H1 (cell line): ENCODE measurements at regions not wholly inside any gene's neighbourhood (a gene's known extent, or its start where the extent isn't known, plus 50 kb on each side); places are given as distances from the start of the nearest gene placed in this dataset.
"Not testable (repeated sequence)": the region's sequence is repeated elsewhere in the genome, so short reads cannot be mapped to it uniquely, and the experiment has no call there.

Source experiments
- CTCF ChIA-PET: fragments of 300-600 bp; sonication (Branson Sonifier 250); formaldehyde crosslinking; loops from one replicate; lab custom pipeline; 2021; ENCODE audit not compliant: partially characterized antibody; lab: Charles Lee
- POLR2A ChIA-PET: fragments of 300-600 bp; sonication (Branson Sonifier 250); formaldehyde crosslinking; loops from one replicate; lab custom pipeline; 2021; ENCODE audit warnings: inconsistent platforms; ENCODE audit not compliant: partially characterized antibody; lab: Charles Lee
- DNase-seq, 2 experiments: peaks; one replicate each; pipeline versions ENCODE4 v3.0.0 to v3.0.0-alpha.2; 2010 to 2022; ENCODE audit warnings: low spot score in 2 of 2, low read depth in 1 of 2, mixed read lengths in 1 of 2
- FAIRE-seq: peaks from 2 replicates; lab custom pipeline; 2011; peaks lifted over from hg19 to GRCh38; lab: Jason Lieb, UNC
- H2AFZ ChIP-seq: 2 replicates; pipeline ENCODE4 v1.8.1; 2012; ENCODE audit warnings: low read length, inconsistent platforms
- H2AK5ac ChIP-seq: 2 replicates; pipeline ENCODE4 v1.6.1; 2013; ENCODE audit warnings: low read depth, low read length
- H2BK120ac ChIP-seq: replicated peaks from 2 replicates; pipeline ENCODE3; 2013; ENCODE audit warnings: low read depth, low read length, inconsistent platforms
- H2BK12ac ChIP-seq: 2 replicates; pipeline ENCODE4 v1.6.1; 2013; ENCODE audit warnings: low read depth, low read length
- H2BK15ac ChIP-seq: 2 replicates; pipeline ENCODE4 v1.6.1; 2013; ENCODE audit warnings: low read length
- H2BK20ac ChIP-seq: 2 replicates; pipeline ENCODE4 v1.6.1; 2013; ENCODE audit warnings: low read length
- H2BK5ac ChIP-seq: 2 replicates; pipeline ENCODE4 v1.6.1; 2013; ENCODE audit warnings: low read depth, low read length
- H3K14ac ChIP-seq: 2 replicates; pipeline ENCODE4 v1.6.1; 2013; ENCODE audit warnings: inconsistent platforms; ENCODE audit not compliant: insufficient read length
- H3K18ac ChIP-seq: 2 replicates; pipeline ENCODE4 v1.6.1; 2013; ENCODE audit warnings: low read length; ENCODE audit errors: extremely low read depth
- H3K23ac ChIP-seq: 2 replicates; pipeline ENCODE4 v1.6.1; 2013; ENCODE audit warnings: inconsistent platforms; ENCODE audit not compliant: insufficient read length
- H3K23me2 ChIP-seq: 2 replicates; pipeline ENCODE4 v1.6.1; 2013; ENCODE audit warnings: low read depth, low read length
- H3K27ac ChIP-seq: 2 replicates; pipeline ENCODE4 v1.6.1; 2011; ENCODE audit warnings: low read depth, low read length, inconsistent platforms
- H3K27me3 ChIP-seq, 4 experiments: replicated peaks in 1 of 4; 1 replicate in 1 of 4; 2 replicates in 3 of 4; pipeline versions ENCODE4 v1.6.1 to v1.8.1; 2011 to 2013; ENCODE audit warnings: low read length in 3 of 4, mild to moderate bottlenecking in 3 of 4, inconsistent platforms in 2 of 4, mixed read lengths in 2 of 4, moderate library complexity in 1 of 4; ENCODE audit not compliant: control insufficient read depth in 3 of 4, insufficient read depth in 3 of 4; ENCODE audit errors: extremely low read depth in 1 of 4
- H3K36me3 ChIP-seq, 4 experiments: 2 replicates each; pipeline versions ENCODE4 v1.6.1 to v1.8.1; 2011 to 2013; ENCODE audit warnings: mild to moderate bottlenecking in 4 of 4, low read length in 3 of 4, moderate library complexity in 2 of 4, control low read depth in 1 of 4, inconsistent platforms in 1 of 4; ENCODE audit not compliant: insufficient read depth in 4 of 4, control insufficient read depth in 2 of 4
- H3K4ac ChIP-seq: replicated peaks from 2 replicates; pipeline ENCODE3; 2013; ENCODE audit warnings: low read length, low read depth, mixed read lengths, inconsistent platforms; ENCODE audit not compliant: insufficient read length
- H3K4me1 ChIP-seq, 4 experiments: replicated peaks in 1 of 4; 1 replicate in 1 of 4; 2 replicates in 3 of 4; pipeline versions ENCODE4 v1.6.1 to v1.8.1; 2011 to 2013; ENCODE audit warnings: low read length in 3 of 4, inconsistent platforms in 2 of 4, mixed read lengths in 1 of 4; ENCODE audit not compliant: insufficient read depth in 4 of 4, control insufficient read depth in 3 of 4
- H3K4me2 ChIP-seq, 2 experiments: 2 replicates each; pipeline versions ENCODE4 v1.6.1 to v1.8.1; 2011 to 2013; ENCODE audit warnings: low read depth in 2 of 2, low read length in 2 of 2, control low read depth in 1 of 2, inconsistent platforms in 1 of 2, mild to moderate bottlenecking in 1 of 2; ENCODE audit not compliant: insufficient read depth in 1 of 2
- H3K4me3 ChIP-seq, 4 experiments: fragments of 200-600, 300-600 bp in 1 of 4; sonication (generic), shearing (Covaris generic), sonication (Bioruptor Twin) in 1 of 4; 2 replicates each; pipeline versions ENCODE4 v1.5.1 to v1.8.1; 2011 to 2016; ENCODE audit warnings: low read length in 4 of 4, low read depth in 3 of 4, control low read depth in 2 of 4, inconsistent platforms in 2 of 4, mild to moderate bottlenecking in 2 of 4, mixed read lengths in 1 of 4, moderate library complexity in 1 of 4; ENCODE audit not compliant: insufficient read depth in 2 of 4; ENCODE audit errors: extremely low read depth in 1 of 4
- H3K56ac ChIP-seq: replicated peaks from 2 replicates; pipeline ENCODE3; 2013; ENCODE audit warnings: low read depth, mild to moderate bottlenecking, mixed read lengths, low read length, inconsistent platforms; ENCODE audit not compliant: insufficient read length
- H3K79me1 ChIP-seq: 2 replicates; pipeline ENCODE4 v1.6.1; 2013; ENCODE audit warnings: low read depth, low read length, control low read depth
- H3K79me2 ChIP-seq, 2 experiments: 2 replicates each; pipeline versions ENCODE4 v1.6.1 to v1.8.1; 2012 to 2013; ENCODE audit warnings: low read length in 2 of 2, mild to moderate bottlenecking in 2 of 2, inconsistent platforms in 1 of 2; ENCODE audit not compliant: insufficient read depth in 2 of 2, control insufficient read depth in 1 of 2
- H3K9ac ChIP-seq, 4 experiments: replicated peaks in 1 of 4; 1 replicate in 1 of 4; 2 replicates in 3 of 4; pipeline versions ENCODE4 v1.6.1 to v1.8.1; 2011 to 2013; ENCODE audit warnings: low read depth in 3 of 4, low read length in 3 of 4, control low read depth in 2 of 4, mild to moderate bottlenecking in 2 of 4, moderate library complexity in 2 of 4, inconsistent platforms in 1 of 4; ENCODE audit errors: extremely low read depth in 1 of 4
- H3K9me3 ChIP-seq, 2 experiments: 2 replicates each; pipeline versions ENCODE4 v1.6.1 to v1.8.1; 2012 to 2013; ENCODE audit warnings: mild to moderate bottlenecking in 2 of 2, moderate library complexity in 2 of 2, control low read depth in 1 of 2, inconsistent platforms in 1 of 2, low read depth in 1 of 2, low read length in 1 of 2, mixed read lengths in 1 of 2; ENCODE audit not compliant: insufficient read depth in 2 of 2
- H4K20me1 ChIP-seq, 2 experiments: replicated peaks in 1 of 2; 2 replicates each; pipeline versions ENCODE3 to v1.8.1; 2011 to 2013; ENCODE audit warnings: inconsistent platforms in 2 of 2, low read length in 2 of 2, mild to moderate bottlenecking in 1 of 2; ENCODE audit not compliant: insufficient read depth in 2 of 2, control insufficient read depth in 1 of 2
- H4K5ac ChIP-seq: 2 replicates; pipeline ENCODE4 v1.6.1; 2013; ENCODE audit warnings: low read length, low read depth, mixed read lengths, inconsistent platforms; ENCODE audit not compliant: insufficient read length
- H4K8ac ChIP-seq: 2 replicates; pipeline ENCODE4 v1.8.0; 2013; ENCODE audit warnings: mild to moderate bottlenecking, moderate library complexity, low read length, inconsistent platforms; ENCODE audit not compliant: insufficient read depth; ENCODE audit errors: extremely low read depth
- H4K91ac ChIP-seq: replicated peaks from 2 replicates; pipeline ENCODE3; 2013; ENCODE audit warnings: low read length, mixed read lengths, inconsistent platforms; ENCODE audit not compliant: insufficient read length
- WGBS, 2 experiments: shearing (Covaris generic) in 1 of 2; methylation state at CpG; one replicate each; pipeline versions ENCODE4 v1.1.6 to v1.1.7; 2013 to 2015; ENCODE audit warnings: low lambda C conversion rate in 2 of 2, mixed read lengths in 2 of 2, inconsistent platforms in 1 of 2, low coverage in 1 of 2, missing lambda C conversion rate in 1 of 2; ENCODE audit not compliant: insufficient replicate concordance in 2 of 2, insufficient coverage in 1 of 2, insufficient read length in 1 of 2; ENCODE audit errors: extremely low coverage in 1 of 2, missing lambda C conversion rate in 1 of 2; 5-methylcytosine and 5-hydroxymethylcytosine counted together

DNA sequence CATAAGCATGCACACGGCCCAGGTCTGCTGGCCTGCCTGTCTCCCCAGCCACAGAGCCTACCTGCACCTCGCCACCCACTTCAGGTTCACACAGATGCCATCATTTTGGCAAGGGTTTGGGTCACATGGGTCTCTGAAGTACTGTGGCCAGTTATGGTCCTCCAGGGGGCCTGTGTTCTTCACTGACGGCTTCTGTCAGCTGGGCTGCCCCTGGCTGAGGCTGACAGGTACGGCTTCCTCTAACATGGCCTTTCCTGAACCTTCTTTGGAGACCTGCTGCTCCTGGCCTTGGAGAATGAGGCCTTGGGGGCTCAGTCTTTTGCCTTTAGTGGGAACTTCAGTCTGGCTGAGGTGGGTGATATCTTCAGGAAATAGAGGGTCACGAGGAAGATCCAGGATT lies 835.9 kb downstream of the SPATA31A1 start:
- H3K79me1 ChIP-seq, H3K27ac ChIP-seq, H2AFZ ChIP-seq, H3K23ac ChIP-seq, DNase-seq, H3K79me2 ChIP-seq, H3K56ac ChIP-seq, H2AK5ac ChIP-seq, CTCF ChIA-PET, H3K4me2 ChIP-seq, H4K20me1 ChIP-seq, H2BK5ac ChIP-seq, H2BK15ac ChIP-seq, H3K4me1 ChIP-seq, H3K9ac ChIP-seq, H3K18ac ChIP-seq, H4K5ac ChIP-seq, H3K23me2 ChIP-seq, H4K8ac ChIP-seq, H3K4ac ChIP-seq, H2BK12ac ChIP-seq, POLR2A ChIA-PET, H3K14ac ChIP-seq, H3K27me3 ChIP-seq, H3K9me3 ChIP-seq, H3K4me3 ChIP-seq, H2BK120ac ChIP-seq, H3K36me3 ChIP-seq, H4K91ac ChIP-seq, FAIRE-seq, H2BK20ac ChIP-seq: not testable (repeated sequence)
- WGBS, 2 experiments: 80% methylated on average over 1 of the region's 5 CpGs; no CpG with 5 or more reads in 1 of the 2 experiments

DNA sequence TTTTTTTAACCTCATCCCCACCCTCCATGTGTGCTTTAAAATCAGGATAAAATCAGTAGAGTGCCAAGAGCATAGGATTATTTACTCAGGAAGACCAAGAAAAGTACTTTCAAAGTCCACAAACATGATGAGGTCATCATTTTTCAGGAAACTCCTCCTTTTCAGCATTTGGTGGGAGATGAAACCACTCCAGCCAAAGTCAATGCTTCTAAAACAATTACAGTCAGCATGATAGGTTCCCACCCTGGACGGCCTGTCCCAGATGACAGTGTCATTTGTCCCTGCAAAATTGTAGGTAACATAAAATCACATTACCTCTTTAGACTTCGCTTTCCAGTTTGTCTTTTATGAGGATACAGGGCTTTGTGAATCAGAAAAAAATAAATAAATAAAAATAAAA lies 836.7 kb downstream of the SPATA31A1 start:
- H2AK5ac ChIP-seq, H3K56ac ChIP-seq, H3K4me3 ChIP-seq, H3K18ac ChIP-seq, H3K9ac ChIP-seq, H4K8ac ChIP-seq, H3K23me2 ChIP-seq, H4K20me1 ChIP-seq, H3K4me1 ChIP-seq, H2BK120ac ChIP-seq, CTCF ChIA-PET, H4K5ac ChIP-seq, H3K79me2 ChIP-seq, H2BK5ac ChIP-seq, DNase-seq, H3K4ac ChIP-seq, H3K14ac ChIP-seq, H3K23ac ChIP-seq, H2BK12ac ChIP-seq, H2AFZ ChIP-seq, FAIRE-seq, H3K36me3 ChIP-seq, H3K4me2 ChIP-seq, H3K27ac ChIP-seq, H3K9me3 ChIP-seq, H4K91ac ChIP-seq, POLR2A ChIA-PET, H2BK20ac ChIP-seq, H3K27me3 ChIP-seq, H2BK15ac ChIP-seq, H3K79me1 ChIP-seq: not testable (repeated sequence)
- WGBS, 2 experiments: no CpG with 5 or more reads among the region's 2 CpGs
